ENCODE measurements at regions not wholly inside any gene's neighbourhood (a gene's known extent, or its start where the extent isn't known, plus 50 kb on each side); places are given as distances from the start of the nearest gene placed in this dataset.

- H4K5ac ChIP-seq (ENCODE audit: low read depth, low read length), result no peak overlapping the region
- in situ Hi-C loops (cut with MboI; ENCODE audit: low sequenced_read_pairs), result no loop called here
- dilution Hi-C loops (cut with HindIII; ENCODE audit: low sequenced_read_pairs, unreplicated experiment), result no loop called here
- no peaks in the 10 kb centered on the region for H3K79me1 ChIP-seq (ENCODE audit: low read depth in 1 of 2, low read length in 2 of 2)
- no peaks in the 10 kb centered on the region for H3K4me1 ChIP-seq (ENCODE audit: control insufficient read depth, insufficient read depth, low read length)
- no peak overlapping the region for H3K18ac ChIP-seq (ENCODE audit: low read depth, low read length)
- no peak overlapping the region for H2AFZ ChIP-seq (replicated peaks; ENCODE audit: low read length, poor library complexity)
- H3K56ac ChIP-seq (ENCODE audit: extremely low read depth, insufficient read depth, low read length), result no peak overlapping the region
- no peak overlapping the region for H2BK120ac ChIP-seq (ENCODE audit: low read depth, low read length)
- H3K36me3 ChIP-seq (ENCODE audit: control insufficient read depth, insufficient read depth, low read length), result no peaks in the 10 kb centered on the region
- H4K20me1 ChIP-seq (ENCODE audit: insufficient read depth, low read length), result no peaks in the 10 kb centered on the region
- no TSS peak for BruUV-seq (replicated peaks)
- no peak overlapping the region for H3K9ac ChIP-seq (ENCODE audit: low read depth, low read length)
- no peak for DNase-seq
- H3K9me1 ChIP-seq (ENCODE audit: insufficient read depth, low read length), result no peaks in the 10 kb centered on the region
- H3K9me3 ChIP-seq (ENCODE audit: control insufficient read depth, insufficient read depth, low read length), result peaks cover 15% of the 10 kb centered on the region; the same call in 1 of the 2 replicates
- H4K8ac ChIP-seq (ENCODE audit: low read depth in 2 of 2, low read length in 2 of 2), result no peak overlapping the region
- no peak overlapping the region for H3K4me3 ChIP-seq (ENCODE audit: insufficient read depth, low read depth, low read length)
- intact Hi-C loops (cut with micrococcal nuclease), result no loop called here
- H2BK5ac ChIP-seq (ENCODE audit: low read depth, low read length, poor library complexity, severe bottlenecking), result no peak overlapping the region
- H3K27ac ChIP-seq (ENCODE audit: insufficient read depth, low read length), result no peak overlapping the region
- no peak overlapping the region for H3K14ac ChIP-seq (replicated peaks; ENCODE audit: low read depth, low read length)
- no peak overlapping the region for H3K4ac ChIP-seq (ENCODE audit: low read depth, low read length)
- no peak overlapping the region for H2BK15ac ChIP-seq (ENCODE audit: low read depth, low read length)
- H2BK20ac ChIP-seq (ENCODE audit: low read depth, low read length), result no peak overlapping the region
- no peak overlapping the region for H2AK5ac ChIP-seq (ENCODE audit: low read depth, low read length)
- no peak overlapping the region for H3K23ac ChIP-seq (ENCODE audit: low read depth, low read length)
- ChIA-PET POLR2A (ENCODE audit: unreplicated experiment) (no interaction called here), CTCF (no interaction called here)
- no peaks in the 10 kb centered on the region for H3K27me3 ChIP-seq (ENCODE audit: control insufficient read depth, insufficient read depth, low read length)
- no peak overlapping the region for H3K4me2 ChIP-seq (ENCODE audit: low read depth, low read length)
- 56% methylated on average over 3 of the region's 8 CpGs; no CpG with 5 or more reads in 1 of the 2 experiments for WGBS, 2 experiments (ENCODE audit: extremely low coverage in 2 of 2, insufficient read length in 1 of 2)
- no peak overlapping the region for H2AK9ac ChIP-seq (replicated peaks; ENCODE audit: low read depth, low read length, poor library complexity)
- ATAC-seq (ENCODE audit: low read depth), result no peak
- H4K91ac ChIP-seq (ENCODE audit: insufficient read depth, low read depth, low read length), result no peak overlapping the region
- TF ChIP-seq NFE2L2 (IDR thresholded peaks at IDR 0.05; ENCODE audit: low read depth, low read length) (no peak), RCOR1 (IDR thresholded peaks at IDR 0.05; ENCODE audit: insufficient replicate concordance, low read length) (no peak), USF2 (IDR thresholded peaks at IDR 0.05; ENCODE audit: low read depth, low read length) (no peak), CEBPB (IDR thresholded peaks at IDR 0.05; ENCODE audit: low read depth, low read length) (no peak), RAD21 (IDR thresholded peaks at IDR 0.05; ENCODE audit: low read length) (no peak), FOS (IDR thresholded peaks at IDR 0.05; ENCODE audit: low read depth, low read length) (no peak), RFX5 (IDR thresholded peaks at IDR 0.05; ENCODE audit: low read depth, low read length) (no peak), POLR2A (IDR thresholded peaks at IDR 0.05; ENCODE audit: low read depth, low read length) (no peak), BHLHE40 (IDR thresholded peaks at IDR 0.05; ENCODE audit: low read depth, low read length) (no peak), SMC3 (IDR thresholded peaks at IDR 0.05; ENCODE audit: low read depth, low read length) (no peak), MAZ (IDR thresholded peaks at IDR 0.05; ENCODE audit: borderline replicate concordance, low read depth, low read length) (no peak), MAFK (IDR thresholded peaks at IDR 0.05; ENCODE audit: low read depth, low read length) (no peak), CTCF (conservative IDR thresholded peaks at IDR 0.05; ENCODE audit: low read depth, low read length) (no peak), ELK1 (IDR thresholded peaks at IDR 0.05; ENCODE audit: borderline replicate concordance, low read depth, low read length) (no peak)
These were observed 89.7 kb upstream of the IKZF1 start for GRCh38 chr7:50214771-50215170.
